Keratinocyte (primary cell): ENCODE measurements at regions not wholly inside any gene's neighbourhood (a gene's known extent, or its start where the extent isn't known, plus 50 kb on each side); places are given as distances from the start of the nearest gene placed in this dataset.

Source experiments
- DNase-seq: peaks from one replicate; pipeline ENCODE4 v3.0.0-alpha.2; 2011; ENCODE audit warnings: low read depth, missing footprints, low spot score
- FAIRE-seq: peaks from 2 replicates; lab custom pipeline; 2011; peaks lifted over from hg19 to GRCh38; lab: Jason Lieb, UNC
- H2AFZ ChIP-seq: 2 replicates; pipeline ENCODE4 v1.6.0; 2012; ENCODE audit warnings: low read length, control low read depth, inconsistent platforms; ENCODE audit not compliant: control insufficient read depth
- H3K27ac ChIP-seq: 2 replicates; pipeline ENCODE4 v1.5.1; 2011; ENCODE audit warnings: low read length; ENCODE audit not compliant: control insufficient read depth, insufficient read depth
- H3K27me3 ChIP-seq: 3 replicates; pipeline ENCODE4 v1.6.0; 2011; ENCODE audit warnings: low read length; ENCODE audit not compliant: control insufficient read depth, insufficient read depth; ENCODE audit errors: extremely low read depth
- H3K36me3 ChIP-seq, 2 experiments: 2 replicates in 1 of 2; 3 replicates in 1 of 2; pipeline ENCODE4 v1.5.1; 2011; ENCODE audit warnings: low read length in 2 of 2, mild to moderate bottlenecking in 1 of 2; ENCODE audit not compliant: control insufficient read depth in 2 of 2, insufficient read depth in 2 of 2; ENCODE audit errors: extremely low read depth in 1 of 2
- H3K4me1 ChIP-seq: 3 replicates; pipeline ENCODE4 v1.5.1; 2011; ENCODE audit warnings: low read length; ENCODE audit not compliant: control insufficient read depth, insufficient read depth; ENCODE audit errors: extremely low read depth
- H3K4me2 ChIP-seq: 3 replicates; pipeline ENCODE4 v1.6.0; 2011; ENCODE audit warnings: low read depth, low read length; ENCODE audit not compliant: control insufficient read depth, insufficient read depth; ENCODE audit errors: extremely low read depth
- H3K4me3 ChIP-seq, 3 experiments: fragments of 200-600 bp in 1 of 3; sonication (generic) in 1 of 3; 2 replicates in 2 of 3; 3 replicates in 1 of 3; pipeline ENCODE4 v1.5.1; 2011 to 2016; ENCODE audit warnings: low read length in 3 of 3, mild to moderate bottlenecking in 3 of 3, control low read depth in 2 of 3, inconsistent platforms in 1 of 3, low read depth in 1 of 3, mixed read lengths in 1 of 3, mixed run types in 1 of 3, moderate library complexity in 1 of 3; ENCODE audit not compliant: control insufficient read depth in 2 of 3, insufficient read depth in 2 of 3; ENCODE audit errors: extremely low read depth in 1 of 3
- H3K79me2 ChIP-seq: 2 replicates; pipeline ENCODE4 v1.6.0; 2012; ENCODE audit warnings: low read length; ENCODE audit not compliant: control insufficient read depth, insufficient read depth
- H3K9ac ChIP-seq: 3 replicates; pipeline ENCODE4 v1.6.0; 2011; ENCODE audit warnings: low read length; ENCODE audit not compliant: control insufficient read depth, insufficient read depth; ENCODE audit errors: extremely low read depth
- H3K9me1 ChIP-seq: 3 replicates; pipeline ENCODE4 v1.6.0; 2011; ENCODE audit warnings: low read length; ENCODE audit not compliant: control insufficient read depth, insufficient read depth; ENCODE audit errors: extremely low read depth
- H3K9me3 ChIP-seq: 2 replicates; pipeline ENCODE4 v1.5.1; 2012; ENCODE audit warnings: low read depth, low read length; ENCODE audit not compliant: control insufficient read depth
- H4K20me1 ChIP-seq: 3 replicates; pipeline ENCODE4 v1.6.0; 2011; ENCODE audit warnings: low read length; ENCODE audit not compliant: control insufficient read depth, insufficient read depth; ENCODE audit errors: extremely low read depth
- EZH2 ChIP-seq: IDR thresholded peaks from one replicate; pipeline ENCODE4 v1.6.1; 2012; ENCODE audit warnings: inconsistent platforms, mild to moderate bottlenecking, low read length, moderate library complexity
- dilution Hi-C: fragments of 300-500 bp; cut with MboI; formaldehyde crosslinking; loops from one replicate; pipeline ENCODE4 v1.7.0; 2020; ENCODE audit warnings: low sequenced_read_pairs; ENCODE audit not compliant: extremely low pct_ligation_motif_present
- TF ChIP-seq, protein P1 (sequence below), 3 experiments: IDR thresholded peaks in 1 of 3; conservative IDR thresholded peaks in 1 of 3; optimal IDR thresholded peaks in 1 of 3; 2 replicates in 2 of 3; 3 replicates in 1 of 3; pipeline versions ENCODE3 to v1.5.1; 2011; ENCODE audit warnings: low read length in 3 of 3, mild to moderate bottlenecking in 3 of 3, moderate library complexity in 2 of 3, control low read depth in 1 of 3, inconsistent platforms in 1 of 3; ENCODE audit not compliant: insufficient read depth in 2 of 3; ENCODE audit errors: extremely low read depth in 1 of 3

DNA sequence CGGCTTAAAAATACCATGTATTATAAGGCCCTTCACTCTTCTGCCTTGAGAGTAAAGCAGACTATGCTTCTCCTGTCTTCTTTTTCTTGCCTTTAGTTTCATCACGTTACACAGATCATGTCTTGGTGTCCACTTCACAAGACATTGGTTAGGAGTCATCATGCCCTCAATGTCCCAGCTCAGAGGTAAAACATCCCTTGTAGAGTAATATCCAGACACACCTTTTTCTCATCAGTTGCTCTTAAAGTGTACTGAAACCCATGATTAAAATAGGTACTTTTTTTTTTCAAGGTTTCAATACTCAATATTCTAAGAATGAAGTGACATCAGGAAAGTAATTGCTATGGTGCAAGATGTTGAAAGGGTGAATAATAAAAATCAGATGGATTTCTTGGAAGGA, 267.8 kb downstream of the PMP22 start:
- H3K9ac ChIP-seq: no peak overlapping the region
- H3K79me2 ChIP-seq: no peaks in the 10 kb centered on the region
- no peaks in the 10 kb centered on the region for H4K20me1 ChIP-seq
- no peak overlapping the region for H3K4me2 ChIP-seq
- TF ChIP-seq, protein P1, sequence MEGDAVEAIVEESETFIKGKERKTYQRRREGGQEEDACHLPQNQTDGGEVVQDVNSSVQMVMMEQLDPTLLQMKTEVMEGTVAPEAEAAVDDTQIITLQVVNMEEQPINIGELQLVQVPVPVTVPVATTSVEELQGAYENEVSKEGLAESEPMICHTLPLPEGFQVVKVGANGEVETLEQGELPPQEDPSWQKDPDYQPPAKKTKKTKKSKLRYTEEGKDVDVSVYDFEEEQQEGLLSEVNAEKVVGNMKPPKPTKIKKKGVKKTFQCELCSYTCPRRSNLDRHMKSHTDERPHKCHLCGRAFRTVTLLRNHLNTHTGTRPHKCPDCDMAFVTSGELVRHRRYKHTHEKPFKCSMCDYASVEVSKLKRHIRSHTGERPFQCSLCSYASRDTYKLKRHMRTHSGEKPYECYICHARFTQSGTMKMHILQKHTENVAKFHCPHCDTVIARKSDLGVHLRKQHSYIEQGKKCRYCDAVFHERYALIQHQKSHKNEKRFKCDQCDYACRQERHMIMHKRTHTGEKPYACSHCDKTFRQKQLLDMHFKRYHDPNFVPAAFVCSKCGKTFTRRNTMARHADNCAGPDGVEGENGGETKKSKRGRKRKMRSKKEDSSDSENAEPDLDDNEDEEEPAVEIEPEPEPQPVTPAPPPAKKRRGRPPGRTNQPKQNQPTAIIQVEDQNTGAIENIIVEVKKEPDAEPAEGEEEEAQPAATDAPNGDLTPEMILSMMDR (optimal IDR thresholded peaks at IDR 0.05 in 1 of 3, IDR thresholded peaks at IDR 0.05 in 1 of 3, conservative IDR thresholded peaks at IDR 0.05 in 1 of 3; ENCODE audit: extremely low read depth in 1 of 3, insufficient read depth in 2 of 3, low read length in 3 of 3): no peak
- TF ChIP-seq EZH2: no peak
- dilution Hi-C loops: no loop called here
- H2AFZ ChIP-seq: no peak overlapping the region
- H3K27me3 ChIP-seq: no peaks in the 10 kb centered on the region
- H3K4me3 ChIP-seq: no peak overlapping the region
- no peak for DNase-seq
- H3K36me3 ChIP-seq: no peaks in the 10 kb centered on the region
- no peak for FAIRE-seq
- H3K27ac ChIP-seq: no peak overlapping the region
- H3K9me1 ChIP-seq: no peaks in the 10 kb centered on the region
- no peaks in the 10 kb centered on the region for H3K4me1 ChIP-seq
- no peaks in the 10 kb centered on the region for H3K9me3 ChIP-seq

DNA sequence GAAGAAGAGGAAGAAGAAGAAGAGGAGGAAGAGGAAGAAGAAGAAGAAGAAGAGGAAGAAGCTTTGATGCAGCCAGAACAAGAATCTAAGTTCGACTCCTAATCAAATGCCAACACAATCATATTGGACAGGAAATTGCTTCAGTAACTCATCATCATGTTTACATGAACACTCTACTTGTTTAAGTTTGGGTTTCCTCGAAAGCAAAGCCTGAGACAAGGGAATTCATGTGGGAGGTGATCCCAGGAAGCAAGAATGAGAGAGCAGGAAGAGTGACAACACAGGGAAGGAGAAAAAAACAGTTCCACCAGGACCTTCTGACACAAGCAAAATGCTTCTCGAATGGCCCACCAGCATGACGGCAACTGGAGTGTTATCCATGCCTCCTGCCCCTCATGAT, 279.0 kb downstream of the PMP22 start:
- Histone ChIP-seq H3K4me1 (no peaks in the 10 kb centered on the region), H3K9me1 (no peaks in the 10 kb centered on the region), H3K36me3 (no peaks in the 10 kb centered on the region), H3K4me2 (no peak overlapping the region), H2AFZ (no peak overlapping the region), H3K9me3 (no peaks in the 10 kb centered on the region), H3K79me2 (no peaks in the 10 kb centered on the region), H3K27me3 (no peaks in the 10 kb centered on the region), H3K4me3 (no peak overlapping the region), H3K9ac (no peak overlapping the region), H3K27ac (no peak overlapping the region), H4K20me1 (no peaks in the 10 kb centered on the region)
- FAIRE-seq (no peak), DNase-seq (no peak)
- dilution Hi-C loops: no loop called here
- TF ChIP-seq, protein P1 (optimal IDR thresholded peaks at IDR 0.05 in 1 of 3, IDR thresholded peaks at IDR 0.05 in 1 of 3, conservative IDR thresholded peaks at IDR 0.05 in 1 of 3; ENCODE audit: extremely low read depth in 1 of 3, insufficient read depth in 2 of 3, low read length in 3 of 3): no peak
- TF ChIP-seq EZH2: no peak
